GM12874 (cell line): ENCODE measurements at regions not wholly inside any gene's neighbourhood (a gene's known extent, or its start where the extent isn't known, plus 50 kb on each side); places are given as distances from the start of the nearest gene placed in this dataset.

Experiments used
- CTCF ChIP-seq: IDR thresholded peaks from 2 replicates; pipeline ENCODE4 v1.5.1; 2011; ENCODE audit warnings: low read depth, mild to moderate bottlenecking, control low read depth, low read length, moderate library complexity; ENCODE audit not compliant: insufficient read depth

DNA sequence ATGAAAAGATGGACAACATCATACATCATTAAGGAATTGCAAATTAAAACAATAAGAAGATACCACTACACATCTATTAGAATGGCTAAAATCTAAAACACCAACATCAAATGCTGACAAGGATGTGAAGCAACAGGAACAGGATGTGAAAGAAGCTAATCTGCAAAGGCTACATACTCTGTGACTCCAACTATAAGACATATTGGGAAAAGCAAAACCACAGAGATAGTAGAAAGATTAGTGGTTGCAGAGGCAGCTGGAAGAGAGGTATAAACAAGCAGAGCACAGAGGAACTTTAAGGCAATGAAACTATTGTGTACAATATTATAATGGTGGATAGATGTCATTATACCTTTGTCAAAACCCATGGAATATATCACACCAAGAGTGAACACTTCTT lies 393.7 kb upstream of the RAB6C start:
- no peak for TF ChIP-seq CTCF

- TF ChIP-seq CTCF, result no peak
Measured at GRCh38 chr2:129587426-129588064, 391.9 kb upstream of the RAB6C start.

- no peak for TF ChIP-seq CTCF
Measured at GRCh38 chr2:129604560-129604959, 374.9 kb upstream of the RAB6C start.

DNA sequence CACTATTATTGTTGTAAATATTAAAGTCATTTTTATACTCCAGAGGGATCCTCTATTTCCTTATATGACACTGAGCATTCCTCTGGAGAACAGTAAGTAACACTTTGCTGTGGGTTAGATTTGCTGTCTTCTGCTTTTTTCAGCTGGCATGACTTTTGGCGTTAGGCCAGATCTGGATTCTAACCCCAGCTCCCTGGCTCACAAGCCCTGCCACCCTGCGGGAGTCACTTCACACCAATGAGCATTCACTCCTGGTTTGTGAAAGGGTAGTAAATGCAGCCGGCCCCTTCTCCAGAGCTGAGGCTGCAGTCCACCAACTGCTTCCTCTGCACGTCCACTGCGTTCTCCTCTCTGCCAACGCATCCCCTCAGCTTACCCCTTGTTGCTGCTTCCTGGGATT lies 373.8 kb upstream of the RAB6C start:
- no peak for TF ChIP-seq CTCF

DNA sequence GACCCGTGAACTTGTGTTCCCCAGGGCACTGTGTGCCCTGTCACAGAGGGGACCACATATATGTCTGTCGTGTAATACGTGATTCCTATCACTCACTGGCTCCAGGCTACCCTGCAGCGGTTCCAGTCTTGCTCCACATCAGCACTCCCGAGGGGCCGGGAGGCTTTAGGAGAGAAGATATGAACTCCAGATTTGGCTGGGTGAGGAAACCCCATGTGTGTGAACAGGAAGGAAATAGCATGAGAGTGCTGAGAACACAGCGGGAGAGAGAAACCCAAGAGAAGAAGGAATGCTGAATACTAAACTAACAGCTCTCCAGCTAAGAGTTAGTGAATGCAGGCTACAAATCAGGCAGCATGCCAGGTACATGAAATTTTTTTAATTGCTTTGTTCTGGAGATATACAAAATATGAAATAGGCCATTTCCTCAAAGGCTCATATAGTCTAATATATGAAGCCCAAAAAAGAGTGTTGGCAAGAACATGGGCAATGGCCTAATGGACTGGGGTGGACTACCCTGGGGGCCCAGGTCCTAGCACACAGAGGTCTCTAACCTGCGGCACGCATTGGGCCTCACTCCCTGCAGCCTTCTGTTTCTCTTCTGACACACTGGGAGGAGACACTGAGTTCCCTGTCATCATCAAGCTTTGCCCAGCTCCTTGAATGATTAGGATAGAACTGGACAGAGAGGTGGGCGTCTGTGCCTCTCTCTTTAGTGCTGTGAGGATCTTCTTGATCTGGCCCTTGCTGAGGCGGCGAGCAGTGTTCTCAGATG lies 372.8 kb upstream of the RAB6C start:
- TF ChIP-seq CTCF, result no peak

DNA sequence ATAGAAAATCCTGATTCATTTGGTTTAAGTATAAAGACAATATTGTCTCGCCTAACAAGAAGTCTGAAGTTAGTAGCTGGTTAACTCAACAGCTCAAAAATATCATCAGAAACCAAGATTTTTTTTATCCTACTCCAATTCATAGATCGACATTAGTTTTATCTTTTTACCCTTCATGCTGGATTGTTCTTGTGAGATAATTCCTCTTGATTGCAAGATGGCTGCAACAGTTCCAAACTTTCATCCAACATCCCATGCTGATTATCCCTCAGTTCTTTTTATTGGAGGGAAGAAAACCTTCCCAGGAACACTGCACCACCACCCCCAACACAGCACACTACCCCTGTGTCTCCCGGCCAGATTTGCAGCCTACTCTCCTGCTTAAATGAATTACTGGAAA lies 370.2 kb upstream of the RAB6C start:
- no peak for TF ChIP-seq CTCF

GRCh38 chr2:129610766-129611165 lies 368.7 kb upstream of the RAB6C start:
- TF ChIP-seq CTCF, result no peak
